ENCODE measurements at regions not wholly inside any gene's neighbourhood (a gene's known extent, or its start where the extent isn't known, plus 50 kb on each side); places are given as distances from the start of the nearest gene placed in this dataset.

- H3K36me3 ChIP-seq, result no peaks in the 10 kb centered on the region
- no peak for TF ChIP-seq POLR2AphosphoS5 (IDR thresholded peaks at IDR 0.05)
- H3K4me1 ChIP-seq, result no peaks in the 10 kb centered on the region
- DNase-seq (ENCODE audit: low spot score in 2 of 2), result no peak
- no peak overlapping the region for H3K4me3 ChIP-seq
- intact Hi-C loops (cut with DNase I; ENCODE audit: low total_unique reads), result no loop called here
- H3K9me3 ChIP-seq, result no peaks in the 10 kb centered on the region
- H3K27me3 ChIP-seq, result no peaks in the 10 kb centered on the region
- H3K27ac ChIP-seq, result no peak overlapping the region
Observed at GRCh38 chr2:223467196-223467595, 135.0 kb downstream of the SCG2 start.

DNA sequence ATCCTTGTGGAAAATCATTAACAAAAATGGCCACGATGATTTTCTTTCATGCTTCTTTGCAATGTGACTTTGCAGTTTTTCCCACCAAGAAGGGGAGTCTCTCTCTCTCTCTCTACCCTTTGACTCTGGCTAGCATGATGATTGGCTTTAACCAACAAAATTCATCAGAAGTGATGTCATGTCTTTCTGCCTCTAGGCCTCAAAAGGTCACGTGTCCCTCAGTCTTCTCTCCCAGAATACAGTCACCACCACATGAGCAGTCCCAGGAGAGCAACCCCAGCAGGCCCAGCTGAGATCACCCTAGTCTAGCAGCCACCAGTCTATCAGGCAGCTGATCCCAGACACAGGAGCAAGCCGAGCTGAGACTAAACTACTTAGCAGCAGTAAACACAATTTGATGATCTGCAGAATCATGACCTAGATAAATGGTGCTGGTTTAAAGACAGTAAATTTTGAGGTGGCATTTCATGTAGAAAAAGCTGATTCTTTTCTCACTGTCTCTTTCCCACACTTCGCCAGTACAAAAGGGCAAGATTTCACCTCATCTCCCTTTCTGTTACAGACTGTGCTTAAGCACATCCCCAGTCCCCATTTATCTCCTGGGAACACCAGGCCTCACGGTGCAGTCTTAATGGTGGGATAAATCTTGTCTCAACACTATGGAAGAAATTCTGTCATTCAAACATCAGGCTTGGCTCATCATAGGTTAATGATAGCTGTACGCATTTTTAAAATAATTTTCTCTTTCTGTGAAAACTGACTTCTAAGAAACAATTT is 132.7 kb downstream of the SCG2 start:
- no peaks in the 10 kb centered on the region for H3K9me3 ChIP-seq
- H3K4me3 ChIP-seq, result no peak overlapping the region
- no peaks in the 10 kb centered on the region for H3K4me1 ChIP-seq
- H3K27ac ChIP-seq, result peak overlapping the region in 1 of 2 donors; percentile 82
- H3K27me3 ChIP-seq, result no peaks in the 10 kb centered on the region
- intact Hi-C loops (cut with DNase I; ENCODE audit: low total_unique reads), result no loop called here
- TF ChIP-seq POLR2AphosphoS5 (IDR thresholded peaks at IDR 0.05), result peak in 1 of 3 donors; percentile 56
- no peak for TF ChIP-seq POLR2A (IDR thresholded peaks at IDR 0.05)
- TF ChIP-seq CTCF (IDR thresholded peaks at IDR 0.05), result no peak
- H3K36me3 ChIP-seq, result no peaks in the 10 kb centered on the region
- DNase-seq (ENCODE audit: low spot score in 2 of 2), result no peak

DNA sequence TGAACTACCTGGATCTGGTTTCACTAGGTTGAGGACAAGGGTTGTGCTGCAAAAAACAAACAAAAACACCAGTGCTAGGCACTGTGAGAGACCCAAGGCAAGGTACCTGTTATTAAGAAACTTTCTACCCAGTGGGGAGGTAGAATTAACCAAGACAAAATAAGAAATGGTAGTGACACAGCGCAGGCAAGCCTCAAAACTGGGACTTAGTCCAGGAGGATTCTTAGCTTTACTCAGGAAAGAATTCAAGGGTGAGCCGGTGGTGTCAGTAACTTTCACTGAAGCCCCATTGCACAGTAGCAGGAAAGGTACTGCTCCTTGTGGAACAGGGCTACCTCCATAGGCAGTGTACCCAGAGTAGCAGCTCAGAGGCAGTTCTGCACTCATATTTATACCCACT is 131.6 kb downstream of the SCG2 start:
- no peaks in the 10 kb centered on the region for H3K27me3 ChIP-seq
- no peak for DNase-seq (ENCODE audit: low spot score in 2 of 2)
- H3K9me3 ChIP-seq, result no peaks in the 10 kb centered on the region
- H3K36me3 ChIP-seq, result no peaks in the 10 kb centered on the region
- TF ChIP-seq POLR2A (IDR thresholded peaks at IDR 0.05) (no peak), CTCF (IDR thresholded peaks at IDR 0.05) (no peak), POLR2AphosphoS5 (IDR thresholded peaks at IDR 0.05) (no peak)
- H3K27ac ChIP-seq, result peak overlapping the region in 1 of 2 donors; percentile 82
- no peaks in the 10 kb centered on the region for H3K4me1 ChIP-seq
- H3K4me3 ChIP-seq, result no peak overlapping the region
- intact Hi-C loops (cut with DNase I; ENCODE audit: low total_unique reads), result no loop called here

DNA sequence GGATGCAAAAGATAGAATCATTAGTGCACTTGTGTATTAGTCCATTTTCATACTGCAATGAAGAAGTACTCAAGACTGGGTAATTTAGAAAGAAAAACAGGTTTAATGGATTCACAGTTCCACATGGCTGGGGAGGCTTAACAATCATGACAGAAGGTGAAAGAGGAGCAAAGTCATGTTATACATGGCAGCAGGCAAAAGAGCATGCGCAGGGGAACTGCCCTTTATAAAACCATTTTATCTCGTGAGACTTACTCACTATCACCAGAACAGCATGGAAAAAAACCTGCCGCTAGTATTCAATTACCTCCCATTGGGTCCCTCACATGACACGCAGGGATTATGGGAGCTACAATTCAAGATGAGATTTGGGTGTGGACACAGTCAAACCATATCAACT is 129.4 kb downstream of the SCG2 start:
- no peaks in the 10 kb centered on the region for H3K36me3 ChIP-seq
- H3K9me3 ChIP-seq, result no peaks in the 10 kb centered on the region
- H3K4me3 ChIP-seq, result no peak overlapping the region
- H3K27ac ChIP-seq, result no peak overlapping the region
- DNase-seq (ENCODE audit: low spot score in 2 of 2), result no peak
- no peaks in the 10 kb centered on the region for H3K4me1 ChIP-seq
- no peaks in the 10 kb centered on the region for H3K27me3 ChIP-seq
- intact Hi-C loops (cut with DNase I; ENCODE audit: low total_unique reads), result no loop called here
- TF ChIP-seq POLR2A (IDR thresholded peaks at IDR 0.05) (no peak), CTCF (IDR thresholded peaks at IDR 0.05) (no peak), POLR2AphosphoS5 (IDR thresholded peaks at IDR 0.05) (no peak)

DNA sequence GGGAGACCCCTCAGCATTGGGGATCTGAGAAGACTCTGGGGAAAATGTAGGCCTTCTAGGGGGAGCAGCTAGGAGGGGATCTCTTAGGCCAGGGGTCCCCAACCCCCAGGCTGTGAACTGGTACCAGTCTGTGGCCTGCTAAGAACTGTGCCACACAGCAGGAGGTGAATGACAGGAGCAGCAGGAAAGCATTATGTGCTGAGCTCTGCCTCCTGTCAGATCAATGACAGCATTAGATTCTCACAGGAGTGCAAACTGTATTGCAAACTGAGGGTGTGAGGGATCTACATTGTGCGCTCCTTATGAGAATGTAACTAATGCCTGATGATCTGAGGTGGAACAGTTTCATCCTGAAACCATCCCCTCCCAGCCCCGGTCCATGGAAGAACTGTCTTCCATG is 127.3 kb downstream of the SCG2 start:
- Histone ChIP-seq H3K9me3 (no peaks in the 10 kb centered on the region), H3K4me1 (no peaks in the 10 kb centered on the region), H3K36me3 (no peaks in the 10 kb centered on the region), H3K27ac (no peak overlapping the region), H3K4me3 (no peak overlapping the region), H3K27me3 (no peaks in the 10 kb centered on the region)
- TF ChIP-seq CTCF (IDR thresholded peaks at IDR 0.05) (no peak), POLR2AphosphoS5 (IDR thresholded peaks at IDR 0.05) (no peak), POLR2A (IDR thresholded peaks at IDR 0.05) (no peak)
- intact Hi-C loops (cut with DNase I; ENCODE audit: low total_unique reads), result no loop called here
- DNase-seq (ENCODE audit: low spot score in 2 of 2), result no peak

Data from breast epithelium (tissue), 4 donors.